GM21528 (cell line): ENCODE measurements at regions not wholly inside any gene's neighbourhood (a gene's known extent, or its start where the extent isn't known, plus 50 kb on each side); places are given as distances from the start of the nearest gene placed in this dataset.

Experiments
- ATAC-seq: cut with Tn5 transposase; IDR thresholded peaks from one replicate; pipeline ENCODE4 v1.9.1; 2021; ENCODE audit warnings: mild to moderate bottlenecking, moderate library complexity; ENCODE audit not compliant: unreplicated experiment, low FRiP score

DNA sequence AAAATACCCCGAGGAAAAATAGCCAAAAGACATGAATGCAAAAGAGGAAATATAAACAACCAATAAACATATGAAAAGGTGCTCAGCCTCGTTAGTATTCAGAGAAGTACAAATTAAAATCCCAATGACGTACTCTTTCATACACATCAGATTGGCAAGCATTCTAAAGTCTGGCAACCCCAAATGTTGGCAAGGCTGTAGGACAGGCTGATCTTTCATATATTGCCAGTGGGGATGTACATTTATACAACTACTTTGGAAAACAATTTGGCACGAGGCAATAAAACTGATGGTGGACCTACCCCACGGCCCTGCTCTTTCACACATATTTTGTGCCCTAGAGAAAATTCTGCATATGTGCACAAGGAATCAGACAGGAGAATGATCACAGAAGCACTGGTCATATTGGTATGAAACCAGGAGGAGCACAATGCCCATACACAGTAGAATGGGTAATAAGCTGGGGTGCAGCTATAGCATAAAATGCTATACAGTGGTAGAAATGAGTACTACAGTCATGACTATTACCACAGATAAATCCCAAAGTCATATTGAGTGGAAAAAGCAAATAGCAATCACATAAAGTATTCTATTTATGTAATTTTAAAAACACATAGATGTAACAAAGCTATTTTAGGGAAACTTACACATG, 176.0 kb upstream of the SLC24A5 start:
- ATAC-seq, result no peak

DNA sequence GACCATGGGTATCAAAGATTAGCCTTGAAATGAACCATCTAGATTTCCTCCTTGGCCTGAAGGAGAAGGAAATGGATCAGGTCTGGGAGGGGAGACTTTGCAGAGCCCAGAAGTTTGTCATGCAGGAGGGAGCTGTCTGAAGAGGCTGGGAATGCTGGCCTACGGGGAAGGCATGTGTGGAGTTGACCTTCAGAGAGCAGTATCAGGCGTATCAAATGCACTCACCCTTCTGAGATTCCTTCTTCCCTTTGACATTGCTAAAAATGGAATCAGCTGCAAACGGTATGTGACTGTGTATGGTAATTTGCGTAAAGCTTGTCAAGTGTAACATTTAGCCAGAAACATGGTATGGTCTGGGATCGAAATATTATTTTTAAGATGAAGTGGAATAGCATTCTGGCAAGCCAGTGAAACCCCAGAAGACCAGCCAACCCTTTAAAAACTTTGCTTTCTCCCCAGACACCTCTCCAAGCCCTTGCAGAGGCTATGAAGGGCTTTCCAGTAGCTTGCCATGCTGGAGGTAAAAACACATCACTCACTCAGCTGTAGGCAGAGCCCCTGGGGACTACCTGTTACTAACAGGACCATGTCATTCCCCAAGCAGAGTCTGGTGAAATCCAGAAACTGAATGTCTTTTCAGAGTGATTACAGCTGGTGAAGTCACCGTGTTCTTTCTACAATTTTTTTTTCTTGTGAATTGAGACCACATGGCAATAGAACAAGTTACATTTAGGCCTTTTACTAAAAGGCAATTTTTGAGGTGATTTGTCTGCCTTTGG, 174.7 kb upstream of the SLC24A5 start:
- ATAC-seq, result no peak

DNA sequence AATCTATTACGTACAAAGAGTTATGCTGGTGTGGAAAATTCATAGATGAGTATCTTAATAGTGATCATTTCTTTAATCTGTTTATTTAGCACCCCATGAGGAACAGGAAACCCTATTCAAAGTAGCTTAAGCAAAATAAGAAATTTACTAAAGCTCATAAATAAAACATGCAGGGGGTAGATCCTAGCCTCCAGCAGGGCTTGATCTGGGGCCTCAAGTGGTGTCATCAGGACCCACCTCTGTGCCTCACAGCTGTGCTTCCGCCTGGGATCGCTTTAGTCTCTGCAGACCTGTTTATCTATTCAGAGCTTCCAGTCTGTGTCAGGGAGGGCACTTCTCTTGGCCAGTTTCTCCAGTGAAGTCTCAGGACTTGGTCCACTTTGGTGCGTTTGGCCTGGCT, 171.0 kb upstream of the SLC24A5 start:
- no peak for ATAC-seq

DNA sequence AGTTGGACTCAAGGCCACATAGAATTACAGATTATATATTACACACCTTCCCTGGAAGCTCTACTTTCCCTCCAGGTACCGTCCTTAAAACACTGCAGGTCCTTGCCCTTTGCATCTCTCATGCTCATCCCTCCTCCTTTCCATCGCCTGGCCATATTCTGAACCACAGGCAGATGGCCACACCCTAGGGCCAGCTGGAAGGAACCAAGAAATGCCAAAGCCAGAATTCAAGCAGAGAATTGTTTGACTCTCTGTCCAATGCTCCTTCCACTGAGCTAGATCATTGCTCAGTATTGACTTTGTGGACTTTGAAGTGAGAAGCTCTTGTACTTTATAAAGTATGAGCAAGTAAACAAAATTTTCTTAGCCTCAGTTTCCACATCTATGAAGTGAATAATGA, 170.3 kb upstream of the SLC24A5 start:
- ATAC-seq, result no peak

DNA sequence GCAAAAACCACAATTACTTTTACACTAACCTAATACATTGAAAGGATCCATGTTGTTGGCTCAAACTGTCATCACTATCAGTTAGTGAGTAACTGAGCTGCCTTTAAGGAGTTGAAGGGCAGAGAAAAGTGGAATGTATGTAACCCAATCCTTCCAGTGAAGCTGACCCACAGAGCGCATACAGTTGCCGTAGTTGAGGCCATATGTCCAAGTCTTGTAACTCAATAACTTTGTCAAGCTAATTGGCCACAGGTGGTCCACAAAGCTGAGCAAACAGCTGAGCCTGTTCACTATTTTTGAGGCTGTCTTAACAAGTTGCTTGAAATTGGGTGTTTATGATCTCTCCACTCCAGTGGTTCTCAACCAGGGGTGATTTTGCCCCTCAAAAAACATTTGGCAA, 169.0 kb upstream of the SLC24A5 start:
- ATAC-seq, result no peak

DNA sequence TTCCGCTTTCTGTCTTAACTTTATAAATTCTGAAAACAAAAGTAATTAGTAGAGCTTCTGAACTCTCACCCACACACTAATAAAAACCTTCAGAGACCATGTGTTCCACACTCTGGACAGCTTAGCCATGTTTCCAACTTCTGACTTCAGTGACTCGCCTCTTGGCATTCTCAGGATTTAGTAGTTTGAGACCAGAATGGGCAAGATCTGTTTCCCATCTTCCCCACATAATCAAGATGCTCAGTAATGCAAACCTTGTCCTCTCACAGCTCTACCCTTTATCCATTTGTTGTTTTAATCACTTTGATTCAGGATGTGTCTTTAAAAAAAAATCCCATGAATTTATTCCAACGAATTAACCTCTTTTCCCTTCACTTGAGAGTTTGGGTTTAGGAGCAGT, 166.6 kb upstream of the SLC24A5 start:
- no peak for ATAC-seq

DNA sequence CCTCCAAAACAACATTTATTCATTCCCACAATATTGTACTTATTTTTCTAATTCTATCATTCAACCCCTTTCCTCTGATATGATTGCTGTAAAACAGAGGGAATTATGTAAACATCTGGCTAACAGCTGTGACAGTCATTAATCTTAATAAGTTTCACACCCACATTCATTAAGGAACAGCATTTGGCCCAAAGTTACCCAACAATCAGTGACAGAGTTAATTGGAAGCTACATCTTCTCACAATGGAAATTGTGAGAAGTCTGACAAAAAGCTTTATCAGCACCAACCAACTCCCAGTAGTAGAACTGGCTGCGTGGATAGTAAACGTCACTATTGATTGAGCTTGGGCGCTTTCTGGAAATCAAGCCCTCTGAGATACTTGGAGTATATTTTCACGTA, 165.8 kb upstream of the SLC24A5 start:
- no peak for ATAC-seq

DNA sequence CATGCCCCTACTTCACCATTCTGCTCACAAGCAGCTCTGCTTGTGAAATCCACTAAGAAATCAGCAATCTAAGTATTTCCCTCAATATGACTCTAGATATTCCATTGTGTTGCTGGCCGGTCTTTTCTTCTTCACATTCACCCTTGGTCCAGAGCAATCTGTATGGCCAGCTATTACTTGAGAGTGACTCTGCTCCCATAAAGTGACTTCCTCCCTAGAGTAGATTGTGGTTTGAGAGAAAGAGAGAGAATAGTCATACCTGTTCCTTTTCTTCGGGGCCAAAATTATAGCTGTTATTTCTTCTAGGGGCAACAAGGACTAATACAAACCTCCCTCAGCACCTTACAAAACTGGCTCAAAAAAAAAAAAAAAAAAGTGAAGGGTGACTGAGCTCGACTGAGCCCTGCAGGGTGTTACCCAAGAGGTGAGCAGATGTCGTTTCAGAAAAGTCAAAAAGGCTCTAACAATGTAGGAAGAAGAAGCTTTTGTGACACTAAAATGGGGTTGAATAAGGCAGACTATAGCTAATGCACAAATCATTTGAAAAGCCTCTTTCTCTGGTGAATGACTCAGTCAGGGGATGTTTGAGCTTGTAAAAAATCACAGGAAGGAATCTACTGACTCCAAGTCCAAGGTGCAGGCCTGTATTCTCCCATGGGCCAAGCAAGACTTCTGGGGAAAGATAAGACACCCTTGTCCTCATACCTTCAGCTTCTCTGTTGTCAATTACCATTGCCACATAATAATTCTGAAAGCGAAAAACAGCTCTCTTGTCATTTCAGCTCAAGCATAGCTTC, 161.0 kb upstream of the SLC24A5 start:
- no peak for ATAC-seq

DNA sequence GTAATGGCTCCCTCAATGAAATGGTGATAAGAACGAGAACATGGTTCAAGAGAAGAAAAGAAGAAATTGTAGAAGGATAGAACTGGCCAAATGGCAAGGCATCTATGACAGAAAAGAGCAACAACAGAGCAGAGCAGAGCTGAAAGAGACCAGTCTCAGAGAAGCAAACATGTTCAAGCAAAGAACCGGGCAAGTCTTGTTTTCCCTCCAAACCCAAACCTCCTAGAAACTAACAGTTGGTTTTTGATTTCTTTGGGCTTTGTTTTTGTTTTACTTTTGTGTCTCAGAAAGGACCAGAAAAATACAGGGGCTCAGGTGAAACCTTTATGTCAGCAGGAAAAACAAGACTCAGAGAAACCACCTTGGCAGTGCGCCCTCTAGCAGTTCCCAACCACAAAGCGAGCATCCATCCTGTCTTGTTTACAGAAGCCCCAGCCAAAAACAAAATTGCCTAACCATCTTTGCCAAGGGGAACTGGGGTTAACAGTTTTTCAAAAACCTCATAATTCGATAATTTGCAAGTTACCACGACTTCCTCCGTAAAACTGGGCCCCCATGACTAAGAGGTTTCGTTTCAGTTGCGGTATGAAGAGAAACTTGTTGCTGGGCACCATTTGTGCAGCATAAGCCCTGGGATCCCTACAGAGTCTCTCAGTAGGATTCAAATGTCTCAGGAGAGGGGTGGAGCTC, 159.2 kb upstream of the SLC24A5 start:
- peak; percentile 95 for ATAC-seq

DNA sequence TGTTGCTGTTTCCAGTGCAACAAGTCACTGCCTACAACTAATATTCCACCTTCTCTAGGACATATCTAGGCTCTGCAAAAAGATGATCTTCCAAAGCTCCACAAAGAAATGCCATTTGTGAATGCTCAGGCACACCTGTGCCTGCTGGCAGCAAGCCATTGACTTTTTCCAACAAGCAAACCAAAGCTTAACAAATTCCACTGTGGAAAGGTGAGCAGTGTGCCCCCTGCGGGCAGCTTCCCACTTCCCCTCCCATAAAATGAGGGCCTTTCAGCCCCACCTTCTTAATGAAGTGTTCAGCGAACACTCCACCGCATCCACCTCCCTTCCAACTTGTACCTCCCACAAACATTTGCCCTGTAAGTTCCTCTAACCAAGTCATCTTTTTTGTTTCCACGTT, 157.5 kb upstream of the SLC24A5 start:
- ATAC-seq, result no peak

DNA sequence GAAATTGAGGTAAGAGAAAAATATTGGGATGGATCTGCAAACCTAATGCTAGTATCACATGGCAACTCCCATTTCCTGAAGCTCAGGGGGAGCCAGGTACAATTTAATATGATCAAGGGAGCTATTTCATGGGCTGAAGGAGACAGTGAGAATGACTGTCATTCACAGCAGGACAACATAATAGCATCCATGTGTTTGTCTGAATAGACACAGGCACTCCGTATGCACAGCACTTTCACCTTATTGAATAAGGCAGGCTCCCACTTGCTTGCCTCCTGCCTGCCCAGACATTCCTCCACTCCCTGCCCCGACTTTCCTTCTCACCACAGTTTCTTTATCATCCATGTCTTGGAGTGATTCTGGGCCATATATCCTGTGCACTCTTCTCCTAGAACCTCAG, 156.6 kb upstream of the SLC24A5 start:
- no peak for ATAC-seq

DNA sequence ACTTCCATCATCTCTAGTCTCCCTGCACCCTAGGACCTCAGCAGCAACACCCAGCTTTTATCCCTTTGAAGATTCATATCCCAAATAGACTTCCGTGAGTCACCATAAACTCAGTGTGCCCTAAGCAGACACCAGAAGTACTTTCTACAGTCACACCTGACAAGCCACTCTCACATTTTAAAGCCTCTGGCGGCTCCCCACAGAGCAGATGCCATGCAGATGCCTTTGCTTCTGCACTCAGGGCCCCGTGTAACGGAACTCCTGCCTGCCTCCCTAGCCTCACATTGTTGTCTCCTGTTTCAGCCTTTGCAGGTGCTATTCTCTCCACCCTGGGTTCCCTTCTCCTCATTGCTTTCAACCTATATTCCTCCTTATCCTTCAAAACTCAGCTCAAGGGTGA, 155.5 kb upstream of the SLC24A5 start:
- no peak for ATAC-seq

DNA sequence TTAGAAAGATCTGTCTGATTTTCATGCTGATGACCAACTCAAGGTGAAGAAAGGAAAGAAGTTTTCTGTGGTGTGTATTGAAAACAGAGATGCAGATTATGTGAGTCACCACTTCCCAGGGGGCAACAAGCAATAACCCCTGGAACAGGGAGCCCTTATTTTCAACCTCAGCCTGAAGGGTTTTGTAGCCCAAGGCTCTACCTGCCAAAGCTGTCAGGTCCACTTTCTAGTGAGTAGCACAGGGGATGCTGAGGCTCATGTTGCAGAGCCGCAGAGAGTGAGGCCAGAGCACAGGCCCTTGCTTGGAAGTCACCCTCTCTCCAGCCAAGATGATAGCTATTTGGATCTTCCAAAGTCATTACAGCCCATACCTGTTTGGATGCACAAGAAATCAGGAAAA, 152.2 kb upstream of the SLC24A5 start:
- ATAC-seq, result no peak

DNA sequence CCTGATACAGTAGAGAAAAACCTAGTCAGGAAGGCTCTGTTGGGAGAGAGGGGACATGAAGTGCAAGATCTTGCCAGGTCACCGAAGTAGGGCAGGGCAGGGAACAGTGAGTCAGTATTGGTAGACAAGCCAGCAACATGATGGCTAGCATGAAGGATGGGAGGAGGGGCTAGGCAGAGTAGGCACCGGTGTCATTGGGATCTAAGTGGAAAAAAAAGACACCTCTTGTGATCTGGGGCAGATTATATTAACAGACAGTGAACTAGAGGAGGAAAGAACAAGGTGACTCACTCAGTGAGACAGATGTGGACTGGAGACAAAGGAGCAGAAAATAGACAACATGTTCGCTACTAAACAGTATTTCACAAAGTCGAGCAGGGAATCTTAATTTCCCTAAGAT, 149.2 kb upstream of the SLC24A5 start:
- no peak for ATAC-seq

DNA sequence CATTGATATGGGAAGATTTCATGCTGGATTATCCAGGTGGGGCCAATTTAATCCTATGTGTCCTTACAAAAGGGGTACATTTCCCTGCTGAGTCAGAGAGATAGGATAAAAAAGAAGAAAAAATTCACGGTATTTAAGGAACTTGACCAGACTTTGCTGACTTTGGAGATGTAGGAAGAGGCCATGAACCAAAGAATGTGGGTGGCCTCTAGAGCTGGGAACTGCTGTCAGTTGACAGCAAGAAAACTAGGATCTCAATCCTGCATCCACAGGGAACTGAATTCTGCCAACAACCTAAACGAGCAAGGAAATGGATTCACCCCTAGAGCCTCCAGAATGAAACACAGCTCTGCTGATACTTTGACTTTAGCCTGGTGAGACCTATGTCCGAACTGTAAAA, 148.1 kb upstream of the SLC24A5 start:
- no peak for ATAC-seq

DNA sequence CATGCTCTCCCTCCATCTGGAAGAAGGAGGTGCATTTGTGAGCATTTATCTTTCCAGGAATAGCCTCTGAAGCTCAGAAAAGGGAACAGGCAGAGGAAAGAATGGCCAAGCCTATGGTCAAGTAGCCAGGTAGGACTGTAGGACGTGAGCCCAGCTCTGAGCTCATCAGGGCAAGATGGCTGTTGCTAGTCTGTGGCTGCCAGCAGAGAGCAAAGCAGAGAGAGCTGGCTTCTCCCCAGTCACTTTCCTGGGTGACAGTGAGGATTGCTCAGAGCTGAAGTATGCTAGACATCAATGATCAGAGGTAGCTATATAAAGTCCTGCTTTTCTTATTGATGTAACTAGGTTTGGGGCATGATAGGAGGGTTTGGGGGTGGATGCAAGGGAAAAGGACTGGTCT, 146.1 kb upstream of the SLC24A5 start:
- ATAC-seq, result no peak

DNA sequence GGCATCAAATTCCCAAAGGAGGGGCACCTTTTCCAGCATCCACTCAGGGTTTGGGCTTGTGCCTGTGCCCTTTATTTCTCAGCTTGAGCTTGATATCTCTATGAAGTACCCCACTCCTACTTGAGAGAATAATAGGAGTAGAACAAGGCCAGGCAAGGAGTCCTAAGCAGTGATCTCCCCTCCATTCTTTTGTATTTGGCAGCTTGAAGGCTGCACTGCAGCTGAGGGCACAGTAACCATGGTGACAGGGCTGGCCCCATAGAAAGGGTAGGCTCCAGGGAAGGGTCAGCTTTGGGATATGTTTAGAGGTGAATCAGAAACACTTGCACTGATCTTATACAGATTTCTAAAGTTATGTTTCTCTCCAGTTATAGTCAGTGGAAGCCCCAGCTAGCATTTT, 145.4 kb upstream of the SLC24A5 start:
- no peak for ATAC-seq

DNA sequence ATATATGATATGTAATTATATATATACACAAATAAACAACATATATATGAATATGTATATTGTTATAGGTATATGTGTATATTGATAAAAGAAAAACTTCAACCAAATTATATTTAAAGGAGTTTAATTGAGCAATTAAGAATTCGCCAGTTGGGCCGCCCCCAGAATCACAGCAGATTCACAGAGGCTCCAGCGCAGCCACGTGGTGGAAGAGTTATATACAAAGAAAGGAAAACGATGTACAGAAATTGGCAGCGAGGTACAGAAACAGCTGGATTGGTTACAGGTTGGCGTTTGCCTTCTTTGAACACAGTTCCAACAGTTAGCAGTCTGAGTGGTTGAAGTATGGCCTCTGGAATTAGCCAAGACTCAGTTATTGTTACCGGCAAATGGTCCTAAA, 137.3 kb upstream of the SLC24A5 start:
- no peak for ATAC-seq

DNA sequence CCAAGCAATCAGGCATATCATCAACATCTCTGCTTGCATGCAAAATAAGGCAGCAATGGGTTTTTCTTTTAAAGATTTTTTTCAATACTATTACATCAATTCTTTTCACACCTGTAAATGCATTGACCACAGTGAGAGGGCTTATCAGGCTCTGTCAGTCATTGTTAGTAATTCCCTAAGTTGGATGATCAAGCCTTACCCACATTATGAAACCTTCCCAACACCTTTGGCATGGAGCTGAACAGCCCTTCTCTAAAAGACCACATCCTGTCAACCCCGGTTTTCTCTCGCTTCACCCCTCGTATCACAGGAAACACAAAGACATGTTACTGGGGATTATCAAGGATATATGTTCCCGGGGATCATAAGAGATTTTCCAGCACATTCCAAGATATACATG, 135.2 kb upstream of the SLC24A5 start:
- ATAC-seq, result no peak

DNA sequence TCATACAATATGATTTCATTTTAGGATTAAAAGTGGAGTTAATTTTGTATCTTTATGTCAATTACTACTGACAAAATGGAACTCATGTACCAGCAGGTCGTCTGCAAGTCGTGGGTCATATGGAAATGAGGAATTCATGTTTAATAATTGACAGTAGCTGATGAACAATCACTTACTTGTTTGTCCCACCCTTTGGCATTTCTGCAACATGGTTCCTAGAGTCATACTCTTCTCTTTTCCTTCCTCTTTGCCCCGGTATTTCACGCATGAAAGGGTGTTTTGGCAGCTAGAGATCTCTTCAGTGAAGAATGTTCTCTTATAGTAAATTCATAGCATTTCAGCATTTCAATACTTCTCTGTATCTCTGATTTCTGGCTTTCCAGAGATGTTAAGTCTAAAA, 133.3 kb upstream of the SLC24A5 start:
- peak; percentile 8 for ATAC-seq

DNA sequence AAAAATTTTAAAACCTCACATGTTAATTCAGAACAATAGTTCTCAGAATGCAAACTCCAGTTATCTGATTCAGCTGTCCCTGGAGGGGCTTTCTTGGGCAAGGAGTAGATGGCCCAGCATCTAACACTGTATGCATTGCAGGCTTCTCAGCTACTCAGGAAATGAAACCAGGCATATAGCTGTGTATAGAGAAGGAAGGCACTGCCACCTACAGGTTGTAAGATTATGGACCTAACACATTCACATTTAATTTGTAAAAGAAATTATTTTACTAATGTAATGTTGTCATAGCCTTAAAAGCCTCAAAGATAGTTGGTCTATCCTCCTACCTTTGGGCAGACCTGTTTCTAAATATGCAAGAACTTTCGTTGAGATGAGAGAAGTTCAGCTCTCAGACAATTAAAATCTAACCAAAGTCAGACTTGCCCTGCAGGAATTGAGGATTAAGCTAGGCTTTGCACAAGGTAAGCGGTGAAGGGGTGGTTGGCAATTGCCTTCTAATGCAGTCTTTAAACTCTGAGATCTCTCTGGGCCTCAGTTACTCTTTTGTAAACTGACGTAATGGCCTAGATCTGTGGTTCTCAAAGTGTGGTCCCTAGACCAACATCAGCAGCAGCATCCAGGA, 132.8 kb upstream of the SLC24A5 start:
- peak; percentile 97 for ATAC-seq
